H9 (cell line): ENCODE measurements at regions not wholly inside any gene's neighbourhood (a gene's known extent, or its start where the extent isn't known, plus 50 kb on each side); places are given as distances from the start of the nearest gene placed in this dataset.

Experiments
- DNase-seq: peaks from one replicate; pipeline ENCODE4 v3.0.0-alpha.2; 2017
- H2AFZ ChIP-seq: one replicate; pipeline ENCODE4 v1.6.1; 2013; ENCODE audit warnings: mild to moderate bottlenecking, low read length, control low read depth, moderate library complexity
- H2AK5ac ChIP-seq: 2 replicates; pipeline ENCODE4 v1.6.1; 2013; ENCODE audit warnings: low read length, control low read depth, mixed read lengths; ENCODE audit not compliant: insufficient read length
- H2BK120ac ChIP-seq: one replicate; pipeline ENCODE4 v1.6.1; 2013; ENCODE audit warnings: low read depth, mild to moderate bottlenecking, low read length, control low read depth, inconsistent platforms; ENCODE audit not compliant: poor library complexity, severe bottlenecking
- H2BK12ac ChIP-seq: 2 replicates; pipeline ENCODE4 v1.6.1; 2013; ENCODE audit warnings: low read length, control low read depth, mixed read lengths, low read depth; ENCODE audit not compliant: insufficient read length
- H2BK15ac ChIP-seq: 2 replicates; pipeline ENCODE4 v1.6.1; 2013; ENCODE audit warnings: low read depth, low read length, control low read depth
- H2BK20ac ChIP-seq: one replicate; pipeline ENCODE4 v1.6.1; 2013; ENCODE audit warnings: low read depth, mild to moderate bottlenecking, low read length, control low read depth, inconsistent platforms; ENCODE audit not compliant: poor library complexity, severe bottlenecking
- H2BK5ac ChIP-seq: 2 replicates; pipeline ENCODE4 v1.6.1; 2013; ENCODE audit warnings: low read length, control low read depth, mixed read lengths; ENCODE audit not compliant: insufficient read length
- H3K14ac ChIP-seq: 2 replicates; pipeline ENCODE4 v1.6.1; 2013; ENCODE audit warnings: low read length, control low read depth; ENCODE audit not compliant: insufficient read depth
- H3K18ac ChIP-seq: 2 replicates; pipeline ENCODE4 v1.6.1; 2013; ENCODE audit warnings: low read depth, mild to moderate bottlenecking, mixed read lengths, low read length, control low read depth; ENCODE audit not compliant: insufficient read length
- H3K23ac ChIP-seq: 2 replicates; pipeline ENCODE4 v1.6.1; 2013; ENCODE audit warnings: low read length, control low read depth, mixed read lengths, low read depth; ENCODE audit not compliant: insufficient read length
- H3K23me2 ChIP-seq: 2 replicates; pipeline ENCODE4 v1.6.1; 2013; ENCODE audit warnings: low read depth, mild to moderate bottlenecking, mixed read lengths, low read length, control low read depth; ENCODE audit not compliant: insufficient read length, poor library complexity, severe bottlenecking
- H3K27ac ChIP-seq: 2 replicates; pipeline ENCODE4 v1.5.1; 2013; ENCODE audit warnings: low read length, control low read depth, mixed read lengths, low read depth; ENCODE audit not compliant: insufficient read length
- H3K27me3 ChIP-seq: 2 replicates; pipeline ENCODE4 v1.6.1; 2013; ENCODE audit warnings: low read length, control low read depth, inconsistent platforms; ENCODE audit not compliant: insufficient read depth
- H3K4ac ChIP-seq: 2 replicates; pipeline ENCODE4 v1.6.1; 2013; ENCODE audit warnings: low read depth, mild to moderate bottlenecking, control low read depth, inconsistent platforms, low read length, moderate library complexity
- H3K4me1 ChIP-seq: 2 replicates; pipeline ENCODE4 v1.6.1; 2013; ENCODE audit warnings: low read length, control low read depth, inconsistent platforms; ENCODE audit not compliant: insufficient read depth
- H3K4me2 ChIP-seq: 2 replicates; pipeline ENCODE4 v1.6.1; 2013; ENCODE audit warnings: low read length, control low read depth, mixed read lengths; ENCODE audit not compliant: insufficient read length, insufficient read depth
- H3K56ac ChIP-seq: 2 replicates; pipeline ENCODE4 v1.6.1; 2013; ENCODE audit warnings: low read depth, mild to moderate bottlenecking, mixed read lengths, low read length, control low read depth; ENCODE audit not compliant: insufficient read length
- H3K79me1 ChIP-seq: 2 replicates; pipeline ENCODE4 v1.6.1; 2013; ENCODE audit warnings: low read depth, mild to moderate bottlenecking, moderate library complexity, low read length, control low read depth, inconsistent platforms; ENCODE audit not compliant: insufficient read depth, poor library complexity, severe bottlenecking
- H3K79me2 ChIP-seq: 2 replicates; pipeline ENCODE4 v1.6.1; 2013; ENCODE audit warnings: low read length, control low read depth, inconsistent platforms; ENCODE audit not compliant: insufficient read depth
- H3K9ac ChIP-seq: 2 replicates; pipeline ENCODE4 v1.6.1; 2013; ENCODE audit warnings: low read length, control low read depth, mixed read lengths; ENCODE audit not compliant: insufficient read length; ENCODE audit errors: extremely low read depth
- H3K9me3 ChIP-seq: one replicate; pipeline ENCODE4 v1.6.1; 2013; ENCODE audit warnings: low read depth, low read length, inconsistent platforms; ENCODE audit not compliant: control insufficient read depth
- H3T11ph ChIP-seq: one replicate; pipeline ENCODE4 v1.6.1; 2013; ENCODE audit warnings: mild to moderate bottlenecking, low read length, control low read depth, inconsistent platforms
- H4K20me1 ChIP-seq: one replicate; pipeline ENCODE4 v1.6.1; 2013; ENCODE audit not compliant: control insufficient read depth, insufficient read length, insufficient read depth
- H4K5ac ChIP-seq: 2 replicates; pipeline ENCODE4 v1.6.1; 2013; ENCODE audit warnings: low read depth, mild to moderate bottlenecking, mixed read lengths, low read length, control low read depth; ENCODE audit not compliant: insufficient read length
- H4K8ac ChIP-seq: replicated peaks from 2 replicates; pipeline ENCODE4 v1.6.1; 2013; ENCODE audit warnings: low read length, control low read depth, mixed read lengths, low read depth; ENCODE audit not compliant: insufficient read length
- H4K91ac ChIP-seq: 2 replicates; pipeline ENCODE4 v1.6.1; 2013; ENCODE audit warnings: low read depth, mild to moderate bottlenecking, moderate library complexity, mixed read lengths, low read length, control low read depth; ENCODE audit not compliant: insufficient read length
- H3K27ac Mint-ChIP-seq, 3 experiments: 2 replicates in 2 of 3; 3 replicates in 1 of 3; pipeline ENCODE4 v1.8.0; 2020 to 2021; ENCODE audit warnings: mixed read lengths in 3 of 3, mild to moderate bottlenecking in 1 of 3, moderate library complexity in 1 of 3
- H3K27me3 Mint-ChIP-seq: 2 replicates; pipeline ENCODE4 v1.8.0; 2021; ENCODE audit warnings: low read depth, mild to moderate bottlenecking, moderate library complexity, mixed read lengths
- H3K36me3 Mint-ChIP-seq, 3 experiments: 2 replicates in 2 of 3; 3 replicates in 1 of 3; pipeline ENCODE4 v1.8.0; 2020 to 2021; ENCODE audit warnings: low read depth in 3 of 3, mixed read lengths in 3 of 3; ENCODE audit not compliant: insufficient read depth in 1 of 3
- H3K4me1 Mint-ChIP-seq, 2 experiments: 2 replicates each; pipeline ENCODE4 v1.8.0; 2020; ENCODE audit warnings: mixed read lengths in 2 of 2
- H3K4me3 Mint-ChIP-seq, 2 experiments: 2 replicates in 1 of 2; 3 replicates in 1 of 2; pipeline ENCODE4 v1.8.0; 2020 to 2021; ENCODE audit warnings: mild to moderate bottlenecking in 2 of 2, mixed read lengths in 2 of 2, moderate library complexity in 1 of 2
- H3K9me3 Mint-ChIP-seq, 2 experiments: 2 replicates in 1 of 2; 3 replicates in 1 of 2; pipeline ENCODE4 v1.8.0; 2020; ENCODE audit warnings: mild to moderate bottlenecking in 2 of 2, mixed read lengths in 2 of 2, moderate library complexity in 1 of 2
- WGBS: extraction: QIAGEN DNeasy Blood & Tissue Kit; methylation state at CpG from one replicate; pipeline ENCODE4 v1.1.7; 2013; ENCODE audit warnings: missing lambda C conversion rate, low lambda C conversion rate, mixed read lengths; ENCODE audit not compliant: insufficient read length; ENCODE audit errors: extremely low coverage; 5-methylcytosine and 5-hydroxymethylcytosine counted together
- TF ChIP-seq, protein P1 (sequence below): fragments of 200-600 bp; sonication (generic); conservative IDR thresholded peaks from 3 replicates; pipeline ENCODE4 v1.8.0; 2021; ENCODE audit warnings: antibody characterized with exemption, mild to moderate bottlenecking

DNA sequence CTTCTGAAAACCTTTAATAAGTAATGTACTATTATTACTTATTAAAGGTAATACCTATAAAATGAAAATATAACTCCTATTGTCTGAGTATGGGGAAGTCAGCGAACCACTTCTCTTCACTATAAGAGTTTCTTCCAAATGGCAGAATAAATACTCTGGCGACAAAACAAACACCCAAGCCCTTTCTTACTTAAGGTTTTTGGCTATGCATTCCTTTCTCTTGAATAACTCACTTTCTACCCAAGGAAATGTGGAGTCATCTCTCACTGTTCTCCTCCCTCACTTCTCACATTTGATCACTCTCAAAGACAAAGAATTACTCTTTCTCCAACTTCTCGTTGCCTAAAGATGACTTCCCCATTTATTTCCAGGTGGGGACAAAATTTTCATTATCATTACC is 816.8 kb upstream of the CRIM1 start:
- H2BK5ac ChIP-seq, result no peak overlapping the region
- no peak overlapping the region for H2BK12ac ChIP-seq
- H3K4me1 ChIP-seq, result no peaks in the 10 kb centered on the region
- H3K4me2 ChIP-seq, result no peak overlapping the region
- no peak for DNase-seq
- H4K20me1 ChIP-seq, result no peaks in the 10 kb centered on the region
- H2BK120ac ChIP-seq, result no peak overlapping the region
- no peak overlapping the region for H3K56ac ChIP-seq
- H3K9me3 ChIP-seq, result no peaks in the 10 kb centered on the region
- no peaks in the 10 kb centered on the region for H3K23me2 ChIP-seq
- no peak overlapping the region for H2AFZ ChIP-seq
- H3K23ac ChIP-seq, result no peak overlapping the region
- no peak overlapping the region for H3K4me3 Mint-ChIP-seq
- TF ChIP-seq, protein P1, sequence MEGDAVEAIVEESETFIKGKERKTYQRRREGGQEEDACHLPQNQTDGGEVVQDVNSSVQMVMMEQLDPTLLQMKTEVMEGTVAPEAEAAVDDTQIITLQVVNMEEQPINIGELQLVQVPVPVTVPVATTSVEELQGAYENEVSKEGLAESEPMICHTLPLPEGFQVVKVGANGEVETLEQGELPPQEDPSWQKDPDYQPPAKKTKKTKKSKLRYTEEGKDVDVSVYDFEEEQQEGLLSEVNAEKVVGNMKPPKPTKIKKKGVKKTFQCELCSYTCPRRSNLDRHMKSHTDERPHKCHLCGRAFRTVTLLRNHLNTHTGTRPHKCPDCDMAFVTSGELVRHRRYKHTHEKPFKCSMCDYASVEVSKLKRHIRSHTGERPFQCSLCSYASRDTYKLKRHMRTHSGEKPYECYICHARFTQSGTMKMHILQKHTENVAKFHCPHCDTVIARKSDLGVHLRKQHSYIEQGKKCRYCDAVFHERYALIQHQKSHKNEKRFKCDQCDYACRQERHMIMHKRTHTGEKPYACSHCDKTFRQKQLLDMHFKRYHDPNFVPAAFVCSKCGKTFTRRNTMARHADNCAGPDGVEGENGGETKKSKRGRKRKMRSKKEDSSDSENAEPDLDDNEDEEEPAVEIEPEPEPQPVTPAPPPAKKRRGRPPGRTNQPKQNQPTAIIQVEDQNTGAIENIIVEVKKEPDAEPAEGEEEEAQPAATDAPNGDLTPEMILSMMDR, result no peak
- no peaks in the 10 kb centered on the region for H3K4me1 Mint-ChIP-seq
- H3K4ac ChIP-seq, result no peak overlapping the region
- H3K27me3 Mint-ChIP-seq, result no peaks in the 10 kb centered on the region
- no peak overlapping the region for H2BK20ac ChIP-seq
- no peak overlapping the region for H3K18ac ChIP-seq
- no peak overlapping the region for H3K27ac ChIP-seq
- no peak overlapping the region for H3K14ac ChIP-seq
- H3K9me3 Mint-ChIP-seq, result peaks cover 0 to 13% of the 10 kb centered on the region in 2 experiments
- no peak overlapping the region for H4K91ac ChIP-seq
- H2BK15ac ChIP-seq, result no peak overlapping the region
- no peak overlapping the region for H4K5ac ChIP-seq
- no peaks in the 10 kb centered on the region for H3K27me3 ChIP-seq
- no peak overlapping the region for H2AK5ac ChIP-seq
- H3K79me2 ChIP-seq, result no peaks in the 10 kb centered on the region
- no peak overlapping the region for H4K8ac ChIP-seq
- no peak overlapping the region for H3T11ph ChIP-seq
- no peaks in the 10 kb centered on the region for H3K79me1 ChIP-seq
- H3K27ac Mint-ChIP-seq, result no peak overlapping the region
- H3K36me3 Mint-ChIP-seq, result peaks cover 0 to 23% (median 2%) of the 10 kb centered on the region in 3 experiments; a peak in 4 of 7 replicates
- H3K9ac ChIP-seq, result no peak overlapping the region
- no CpG with 5 or more reads among the region's 3 CpGs for WGBS
